ENCODE measurements at regions not wholly inside any gene's neighbourhood (a gene's known extent, or its start where the extent isn't known, plus 50 kb on each side); places are given as distances from the start of the nearest gene placed in this dataset.

DNA sequence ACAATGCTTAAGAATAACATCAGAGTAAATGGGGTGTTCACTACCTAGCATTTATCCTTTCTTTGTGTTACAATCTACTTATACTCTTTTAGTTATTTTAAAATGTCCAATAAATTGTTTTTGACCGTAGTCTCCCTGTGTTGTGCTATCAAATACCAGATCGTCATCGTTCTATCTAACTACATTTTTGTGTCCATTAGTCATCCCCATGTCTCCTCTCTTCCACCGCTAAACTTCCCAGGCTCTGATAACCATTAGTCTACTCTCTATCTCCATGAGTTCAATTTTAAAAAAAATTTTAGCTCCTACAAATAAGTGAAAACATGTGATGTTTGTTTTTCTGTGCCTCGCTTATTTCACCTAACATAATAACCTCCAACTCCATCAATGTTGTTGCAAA is 381.9 kb downstream of the PRDM5 start:
- DNase-seq: no peak
- Histone ChIP-seq H3K4me1 (no peaks in the 10 kb centered on the region), H3K36me3 (no peaks in the 10 kb centered on the region), H3K27me3 (no peaks in the 10 kb centered on the region), H3K4me3 (replicated peaks in 1 of 3) (no peak overlapping the region), H3K27ac (no peak overlapping the region), H3K9me3 (no peaks in the 10 kb centered on the region)
- intact Hi-C loops (cut with DNase I): no loop called here
- no peak for TF ChIP-seq CTCF (IDR thresholded peaks at IDR 0.05)
- TF ChIP-seq POLR2A (IDR thresholded peaks at IDR 0.05): no peak
- 95% methylated on average over 5 of the region's 5 CpGs for WGBS, 2 donors

DNA sequence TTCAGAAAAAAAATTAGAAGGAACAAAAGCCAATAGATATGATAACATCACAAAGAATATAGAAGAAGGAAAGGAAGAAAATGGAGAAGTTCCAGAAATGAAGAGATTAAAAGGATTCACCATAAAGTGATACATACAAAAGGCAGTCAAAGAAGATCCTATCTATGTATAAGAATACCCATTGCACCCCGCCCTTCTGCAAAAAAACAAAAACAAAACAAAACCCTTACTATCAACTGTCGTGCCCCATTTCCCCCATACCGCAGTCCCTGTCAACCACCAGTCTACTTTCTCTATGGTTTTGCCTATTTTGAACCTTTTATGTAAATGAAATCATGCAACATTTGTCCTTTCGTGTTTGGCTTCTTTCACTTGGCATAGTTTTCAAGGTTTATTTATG is 385.6 kb downstream of the PRDM5 start:
- Histone ChIP-seq H3K4me3 (replicated peaks in 1 of 3) (no peak overlapping the region), H3K36me3 (no peaks in the 10 kb centered on the region), H3K4me1 (no peaks in the 10 kb centered on the region), H3K9me3 (no peaks in the 10 kb centered on the region), H3K27me3 (no peaks in the 10 kb centered on the region), H3K27ac (no peak overlapping the region)
- WGBS, 2 donors: 92 to 93% methylated on average over 4 of the region's 4 CpGs
- no peak for DNase-seq
- intact Hi-C loops (cut with DNase I): no loop called here
- TF ChIP-seq CTCF (IDR thresholded peaks at IDR 0.05) (no peak), POLR2A (IDR thresholded peaks at IDR 0.05) (no peak)

DNA sequence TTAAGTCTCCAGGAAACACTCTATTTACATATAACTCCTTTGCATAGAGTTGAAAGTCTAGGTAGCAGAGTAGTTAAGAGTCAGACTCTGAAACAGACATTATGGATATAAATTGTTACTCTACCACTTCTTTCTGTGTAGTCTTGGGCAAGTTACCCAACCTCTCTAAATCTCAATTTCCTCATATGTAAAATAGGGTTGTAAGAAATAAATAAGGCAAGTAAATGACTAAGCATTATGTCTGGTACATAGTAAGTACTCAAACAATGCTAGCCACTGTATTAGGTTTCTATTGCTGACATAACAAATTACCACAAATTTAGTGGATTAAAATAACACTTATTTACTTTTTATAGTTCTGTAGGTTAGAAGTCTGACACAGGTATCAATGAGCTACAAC is 394.1 kb downstream of the PRDM5 start:
- Histone ChIP-seq H3K27ac (no peak overlapping the region), H3K36me3 (no peaks in the 10 kb centered on the region), H3K9me3 (no peaks in the 10 kb centered on the region), H3K4me3 (replicated peaks in 1 of 3) (no peak overlapping the region), H3K27me3 (no peaks in the 10 kb centered on the region), H3K4me1 (no peaks in the 10 kb centered on the region)
- TF ChIP-seq CTCF (IDR thresholded peaks at IDR 0.05) (no peak), POLR2A (IDR thresholded peaks at IDR 0.05) (no peak)
- no peak for DNase-seq
- intact Hi-C loops (cut with DNase I): no loop called here

DNA sequence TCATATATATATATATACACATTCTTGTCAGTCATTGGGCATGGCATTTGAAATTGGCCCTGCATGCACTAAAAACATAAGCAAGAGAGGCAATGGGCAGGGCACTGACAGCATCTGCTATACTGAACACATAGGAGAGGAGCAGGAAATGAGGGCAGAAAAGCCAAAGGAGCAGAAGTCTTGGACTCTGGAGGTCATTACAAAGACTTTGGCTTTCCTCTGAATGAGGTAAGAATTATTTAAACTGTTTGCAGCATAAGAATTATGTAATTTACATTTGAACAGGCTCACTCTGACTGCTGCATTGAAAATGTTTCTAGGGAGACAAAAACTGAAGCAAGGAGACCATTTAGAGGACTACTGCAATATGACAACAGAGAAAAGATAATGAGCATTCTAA is 396.5 kb downstream of the PRDM5 start:
- H3K27ac ChIP-seq: no peak overlapping the region

GRCh38 chr4:120525106-120525505 is 397.4 kb downstream of the PRDM5 start:
- no peaks in the 10 kb centered on the region for H3K4me1 ChIP-seq
- intact Hi-C loops (cut with DNase I): no loop called here
- TF ChIP-seq CTCF (IDR thresholded peaks at IDR 0.05) (no peak), POLR2A (IDR thresholded peaks at IDR 0.05) (no peak)
- no peaks in the 10 kb centered on the region for H3K9me3 ChIP-seq
- 89 to 90% methylated on average over 4 of the region's 4 CpGs for WGBS, 2 donors
- no peaks in the 10 kb centered on the region for H3K27me3 ChIP-seq
- no peak overlapping the region for H3K4me3 ChIP-seq (replicated peaks in 1 of 3)
- no peak overlapping the region for H3K27ac ChIP-seq
- DNase-seq: no peak
- H3K36me3 ChIP-seq: no peaks in the 10 kb centered on the region

More for the DNA sequence above, 396.5 kb downstream of the PRDM5 start:
- DNase-seq: no peak
- Histone ChIP-seq H3K9me3 (no peaks in the 10 kb centered on the region), H3K36me3 (no peaks in the 10 kb centered on the region), H3K27me3 (no peaks in the 10 kb centered on the region), H3K4me1 (no peaks in the 10 kb centered on the region), H3K4me3 (replicated peaks in 1 of 3) (no peak overlapping the region)
- TF ChIP-seq CTCF (IDR thresholded peaks at IDR 0.05): no peak
- no peak for TF ChIP-seq POLR2A (IDR thresholded peaks at IDR 0.05)
- intact Hi-C loops (cut with DNase I): no loop called here
